HepG2 (cell line): ENCODE measurements at regions not wholly inside any gene's neighbourhood (a gene's known extent, or its start where the extent isn't known, plus 50 kb on each side); places are given as distances from the start of the nearest gene placed in this dataset.
A peak's percentile ranks its signal among the peaks of the same experiment; 100 is the strongest.

Experiments
- CENPX ChIP-seq: sonication (generic); formaldehyde crosslinking; IDR thresholded peaks from 2 replicates; pipeline ENCODE4 v1.9.0; 2021; ENCODE audit warnings: mild to moderate bottlenecking, missing genetic modification reagents, moderate library complexity
- FOXA1 ChIP-seq, 2 experiments: fragments of 450-650 bp in 1 of 2; sonication (generic) in 1 of 2; formaldehyde crosslinking in 1 of 2; IDR thresholded peaks; 2 replicates each; pipeline versions ENCODE4 v1.4.0 to v1.6.1; 2016 to 2020; ENCODE audit warnings: missing genetic modification reagents in 1 of 2
- GATA4 ChIP-seq: sonication (generic); IDR thresholded peaks from 2 replicates; pipeline ENCODE4 v1.6.1; 2016; ENCODE audit warnings: antibody characterized with exemption, low read depth, borderline replicate concordance
- GATAD2A ChIP-seq: IDR thresholded peaks from 2 replicates; pipeline ENCODE4 v1.6.1; 2016
- HNF4G ChIP-seq, 2 experiments: sonication (generic) in 1 of 2; formaldehyde crosslinking in 1 of 2; IDR thresholded peaks; 2 replicates each; pipeline versions ENCODE4 v1.4.0 to v1.6.1; 2011 to 2020; ENCODE audit warnings: borderline replicate concordance in 2 of 2, low read depth in 2 of 2, mild to moderate bottlenecking in 2 of 2, low read length in 1 of 2, missing genetic modification reagents in 1 of 2, moderate library complexity in 1 of 2
- HOXA7 ChIP-seq: sonication (generic); formaldehyde crosslinking; IDR thresholded peaks from 2 replicates; pipeline ENCODE4 v1.8.1; 2022; ENCODE audit warnings: mild to moderate bottlenecking, missing genetic modification reagents, moderate library complexity
- KLF15 ChIP-seq: sonication (generic); formaldehyde crosslinking; IDR thresholded peaks from 2 replicates; pipeline ENCODE4 v1.8.1; 2023; ENCODE audit warnings: borderline replicate concordance, mild to moderate bottlenecking, inconsistent platforms, missing genetic modification reagents, mixed read lengths
- NFKB2 ChIP-seq: sonication (generic); formaldehyde crosslinking; IDR thresholded peaks from 2 replicates; pipeline ENCODE4 v1.4.0; 2020; ENCODE audit warnings: missing genetic modification reagents, borderline replicate concordance
- NR2F6 ChIP-seq, 2 experiments: IDR thresholded peaks; 2 replicates each; pipeline ENCODE4 v1.6.1; 2016; ENCODE audit warnings: antibody characterized with exemption in 1 of 2, mild to moderate bottlenecking in 1 of 2
- PHF21A ChIP-seq: sonication (generic); formaldehyde crosslinking; IDR thresholded peaks from 2 replicates; pipeline ENCODE4 v1.5.0; 2020; ENCODE audit warnings: mild to moderate bottlenecking, missing genetic modification reagents
- PITX1 ChIP-seq: sonication (generic); formaldehyde crosslinking; IDR thresholded peaks from 2 replicates; pipeline ENCODE4 v1.5.1; 2020; ENCODE audit warnings: mild to moderate bottlenecking, missing genetic modification reagents
- SALL1 ChIP-seq: sonication (generic); formaldehyde crosslinking; IDR thresholded peaks from 2 replicates; pipeline ENCODE4 v1.8.0; 2022; ENCODE audit warnings: mild to moderate bottlenecking, missing genetic modification reagents
- TSC22D2 ChIP-seq: sonication (generic); formaldehyde crosslinking; IDR thresholded peaks from 2 replicates; pipeline ENCODE4 v1.5.1; 2020; ENCODE audit warnings: missing genetic modification reagents, mild to moderate bottlenecking, borderline replicate concordance
- TF ChIP-seq, protein P1 (sequence below): sonication (generic); formaldehyde crosslinking; IDR thresholded peaks from 2 replicates; pipeline ENCODE4 v1.8.0; 2022; ENCODE audit warnings: missing genetic modification reagents, mild to moderate bottlenecking, inconsistent platforms, borderline replicate concordance
- TF ChIP-seq, protein P2 (sequence below): fragments of 450-650 bp; IDR thresholded peaks from 2 replicates; pipeline ENCODE4 v1.6.1; 2017; ENCODE audit warnings: mild to moderate bottlenecking
- TF ChIP-seq, protein P3 (sequence below): IDR thresholded peaks from 2 replicates; pipeline ENCODE4 v1.6.1; 2016; ENCODE audit warnings: low read depth, borderline replicate concordance
- TF ChIP-seq, protein P4 (sequence below): sonication (generic); formaldehyde crosslinking; IDR thresholded peaks from 2 replicates; pipeline ENCODE4 v1.4.0; 2020; ENCODE audit warnings: missing genetic modification reagents, mild to moderate bottlenecking, borderline replicate concordance
- TF ChIP-seq, protein P5 (sequence below): sonication (generic); formaldehyde crosslinking; conservative IDR thresholded peaks from 2 replicates; pipeline ENCODE4 v1.8.1; 2023; ENCODE audit warnings: missing genetic modification reagents

DNA sequence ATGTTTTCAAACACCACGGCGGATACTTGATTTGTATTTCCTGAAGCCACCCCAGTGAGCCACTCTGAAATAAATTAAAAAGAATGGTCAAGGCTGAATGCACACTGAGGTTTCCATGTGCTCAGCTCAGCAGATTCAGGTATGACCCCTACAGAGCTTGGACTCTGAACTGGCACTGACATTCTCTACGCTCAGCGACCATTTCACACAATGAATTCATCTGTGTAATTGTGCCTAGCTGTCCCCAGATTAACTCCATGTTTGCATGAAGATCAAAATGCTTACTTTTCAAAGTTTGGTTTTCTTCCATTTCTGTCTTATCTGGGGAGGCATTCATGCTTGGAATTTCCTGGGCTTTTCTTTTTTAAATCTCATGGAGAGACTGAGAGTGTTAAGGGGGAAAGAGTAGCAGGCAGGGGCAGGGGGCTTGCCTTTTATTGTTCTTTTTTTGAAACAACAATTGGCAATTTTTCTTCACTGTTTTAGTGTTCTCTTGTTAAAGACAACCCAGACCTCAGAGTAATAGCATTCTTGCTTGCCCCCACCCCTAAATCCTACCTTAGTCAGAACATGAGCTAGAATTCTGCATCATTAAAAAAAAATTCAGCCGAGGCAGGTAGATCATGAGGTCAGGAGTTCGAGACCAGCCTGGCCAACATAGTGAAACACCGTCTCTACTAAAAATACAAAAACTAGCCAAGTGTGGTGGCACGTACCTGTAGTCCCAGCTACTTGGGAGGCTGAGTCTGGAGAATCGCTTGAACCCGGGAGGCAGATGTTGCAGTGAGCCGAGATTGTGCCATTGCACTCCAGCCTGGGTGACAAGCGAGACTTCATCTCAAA lies 85.5 kb upstream of the HNF1B start (continued):
- TF ChIP-seq, protein P1, sequence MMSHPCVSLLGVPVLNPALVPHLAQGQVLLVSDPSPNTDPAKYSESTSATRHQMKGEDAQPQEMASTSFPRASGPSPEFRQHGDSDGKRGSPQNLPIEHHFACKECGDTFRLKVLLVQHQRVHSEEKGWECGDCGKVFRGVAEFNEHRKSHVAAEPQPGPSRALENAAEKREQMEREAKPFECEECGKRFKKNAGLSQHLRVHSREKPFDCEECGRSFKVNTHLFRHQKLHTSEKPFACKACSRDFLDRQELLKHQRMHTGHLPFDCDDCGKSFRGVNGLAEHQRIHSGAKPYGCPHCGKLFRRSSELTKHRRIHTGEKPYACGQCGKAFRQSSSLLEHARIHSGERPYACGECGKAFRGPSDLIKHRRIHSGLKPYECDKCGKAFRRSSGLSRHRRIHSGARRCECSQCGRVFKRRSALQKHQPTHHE (CRISPR knock-in tag): no peak
- TF ChIP-seq PITX1 (CRISPR knock-in tag): peak; percentile 95
- TF ChIP-seq NFKB2 (CRISPR knock-in tag): no peak
- TF ChIP-seq, protein P2, sequence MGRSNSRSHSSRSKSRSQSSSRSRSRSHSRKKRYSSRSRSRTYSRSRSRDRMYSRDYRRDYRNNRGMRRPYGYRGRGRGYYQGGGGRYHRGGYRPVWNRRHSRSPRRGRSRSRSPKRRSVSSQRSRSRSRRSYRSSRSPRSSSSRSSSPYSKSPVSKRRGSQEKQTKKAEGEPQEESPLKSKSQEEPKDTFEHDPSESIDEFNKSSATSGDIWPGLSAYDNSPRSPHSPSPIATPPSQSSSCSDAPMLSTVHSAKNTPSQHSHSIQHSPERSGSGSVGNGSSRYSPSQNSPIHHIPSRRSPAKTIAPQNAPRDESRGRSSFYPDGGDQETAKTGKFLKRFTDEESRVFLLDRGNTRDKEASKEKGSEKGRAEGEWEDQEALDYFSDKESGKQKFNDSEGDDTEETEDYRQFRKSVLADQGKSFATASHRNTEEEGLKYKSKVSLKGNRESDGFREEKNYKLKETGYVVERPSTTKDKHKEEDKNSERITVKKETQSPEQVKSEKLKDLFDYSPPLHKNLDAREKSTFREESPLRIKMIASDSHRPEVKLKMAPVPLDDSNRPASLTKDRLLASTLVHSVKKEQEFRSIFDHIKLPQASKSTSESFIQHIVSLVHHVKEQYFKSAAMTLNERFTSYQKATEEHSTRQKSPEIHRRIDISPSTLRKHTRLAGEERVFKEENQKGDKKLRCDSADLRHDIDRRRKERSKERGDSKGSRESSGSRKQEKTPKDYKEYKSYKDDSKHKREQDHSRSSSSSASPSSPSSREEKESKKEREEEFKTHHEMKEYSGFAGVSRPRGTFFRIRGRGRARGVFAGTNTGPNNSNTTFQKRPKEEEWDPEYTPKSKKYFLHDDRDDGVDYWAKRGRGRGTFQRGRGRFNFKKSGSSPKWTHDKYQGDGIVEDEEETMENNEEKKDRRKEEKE: no peak
- TF ChIP-seq CENPX (CRISPR knock-in tag): no peak
- peak; percentile 93 for TF ChIP-seq HNF4G (IDR thresholded peaks at IDR 0.05; ENCODE audit: borderline replicate concordance, low read depth, low read length)
- TF ChIP-seq HNF4G (CRISPR knock-in tag; IDR thresholded peaks at IDR 0.05; ENCODE audit: borderline replicate concordance, low read depth): peak; percentile 43; the same call in 1 of the 2 replicates
- no peak for TF ChIP-seq KLF15
- TF ChIP-seq, protein P3, sequence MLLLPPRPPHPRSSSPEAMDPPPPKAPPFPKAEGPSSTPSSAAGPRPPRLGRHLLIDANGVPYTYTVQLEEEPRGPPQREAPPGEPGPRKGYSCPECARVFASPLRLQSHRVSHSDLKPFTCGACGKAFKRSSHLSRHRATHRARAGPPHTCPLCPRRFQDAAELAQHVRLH (CRISPR knock-in tag): 0 out of 2 replicates have a peak, but pooled peaks have one; percentile 33
- peak; percentile 71 for TF ChIP-seq GATAD2A (CRISPR knock-in tag)
- no peak for TF ChIP-seq HOXA7 (CRISPR knock-in tag)
- TF ChIP-seq PHF21A: peak; percentile 35; the same call in 1 of the 2 replicates
- peak; percentile 49 for TF ChIP-seq NR2F6 (IDR thresholded peaks at IDR 0.05)
- TF ChIP-seq NR2F6 (CRISPR knock-in tag; IDR thresholded peaks at IDR 0.05): peak; percentile 80
- TF ChIP-seq, protein P4, sequence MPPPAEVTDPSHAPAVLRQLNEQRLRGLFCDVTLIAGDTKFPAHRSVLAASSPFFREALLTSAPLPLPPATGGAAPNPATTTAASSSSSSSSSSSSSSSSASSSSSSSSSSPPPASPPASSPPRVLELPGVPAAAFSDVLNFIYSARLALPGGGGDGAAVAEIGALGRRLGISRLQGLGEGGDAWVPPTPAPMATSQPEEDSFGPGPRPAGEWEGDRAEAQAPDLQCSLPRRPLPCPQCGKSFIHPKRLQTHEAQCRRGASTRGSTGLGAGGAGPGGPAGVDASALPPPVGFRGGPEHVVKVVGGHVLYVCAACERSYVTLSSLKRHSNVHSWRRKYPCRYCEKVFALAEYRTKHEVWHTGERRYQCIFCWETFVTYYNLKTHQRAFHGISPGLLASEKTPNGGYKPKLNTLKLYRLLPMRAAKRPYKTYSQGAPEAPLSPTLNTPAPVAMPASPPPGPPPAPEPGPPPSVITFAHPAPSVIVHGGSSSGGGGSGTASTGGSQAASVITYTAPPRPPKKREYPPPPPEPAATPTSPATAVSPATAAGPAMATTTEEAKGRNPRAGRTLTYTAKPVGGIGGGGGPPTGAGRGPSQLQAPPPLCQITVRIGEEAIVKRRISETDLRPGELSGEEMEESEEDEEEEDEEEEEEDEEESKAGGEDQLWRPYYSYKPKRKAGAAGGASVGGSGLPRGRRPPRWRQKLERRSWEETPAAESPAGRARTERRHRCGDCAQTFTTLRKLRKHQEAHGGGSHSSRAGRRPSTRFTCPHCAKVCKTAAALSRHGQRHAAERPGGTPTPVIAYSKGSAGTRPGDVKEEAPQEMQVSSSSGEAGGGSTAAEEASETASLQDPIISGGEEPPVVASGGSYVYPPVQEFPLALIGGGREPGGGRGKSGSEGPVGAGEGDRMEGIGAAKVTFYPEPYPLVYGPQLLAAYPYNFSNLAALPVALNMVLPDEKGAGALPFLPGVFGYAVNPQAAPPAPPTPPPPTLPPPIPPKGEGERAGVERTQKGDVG (CRISPR knock-in tag): no peak
- peak; percentile 64; the same call in 1 of the 2 replicates for TF ChIP-seq SALL1 (CRISPR knock-in tag)
- TF ChIP-seq TSC22D2 (CRISPR knock-in tag): 0 out of 2 replicates have a peak, but pooled peaks have one; percentile 50
- TF ChIP-seq GATA4: no peak
- no peak for TF ChIP-seq FOXA1 (IDR thresholded peaks at IDR 0.05)
- peak; percentile 77 for TF ChIP-seq FOXA1 (CRISPR knock-in tag; IDR thresholded peaks at IDR 0.05)
- TF ChIP-seq, protein P5, sequence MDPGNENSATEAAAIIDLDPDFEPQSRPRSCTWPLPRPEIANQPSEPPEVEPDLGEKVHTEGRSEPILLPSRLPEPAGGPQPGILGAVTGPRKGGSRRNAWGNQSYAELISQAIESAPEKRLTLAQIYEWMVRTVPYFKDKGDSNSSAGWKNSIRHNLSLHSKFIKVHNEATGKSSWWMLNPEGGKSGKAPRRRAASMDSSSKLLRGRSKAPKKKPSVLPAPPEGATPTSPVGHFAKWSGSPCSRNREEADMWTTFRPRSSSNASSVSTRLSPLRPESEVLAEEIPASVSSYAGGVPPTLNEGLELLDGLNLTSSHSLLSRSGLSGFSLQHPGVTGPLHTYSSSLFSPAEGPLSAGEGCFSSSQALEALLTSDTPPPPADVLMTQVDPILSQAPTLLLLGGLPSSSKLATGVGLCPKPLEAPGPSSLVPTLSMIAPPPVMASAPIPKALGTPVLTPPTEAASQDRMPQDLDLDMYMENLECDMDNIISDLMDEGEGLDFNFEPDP (CRISPR knock-in tag): no peak
